ENCODE measurements at regions not wholly inside any gene's neighbourhood (a gene's known extent, or its start where the extent isn't known, plus 50 kb on each side); places are given as distances from the start of the nearest gene placed in this dataset.
"Not testable (repeated sequence)": the region's sequence is repeated elsewhere in the genome, so short reads cannot be mapped to it uniquely, and the experiment has no call there.

DNA sequence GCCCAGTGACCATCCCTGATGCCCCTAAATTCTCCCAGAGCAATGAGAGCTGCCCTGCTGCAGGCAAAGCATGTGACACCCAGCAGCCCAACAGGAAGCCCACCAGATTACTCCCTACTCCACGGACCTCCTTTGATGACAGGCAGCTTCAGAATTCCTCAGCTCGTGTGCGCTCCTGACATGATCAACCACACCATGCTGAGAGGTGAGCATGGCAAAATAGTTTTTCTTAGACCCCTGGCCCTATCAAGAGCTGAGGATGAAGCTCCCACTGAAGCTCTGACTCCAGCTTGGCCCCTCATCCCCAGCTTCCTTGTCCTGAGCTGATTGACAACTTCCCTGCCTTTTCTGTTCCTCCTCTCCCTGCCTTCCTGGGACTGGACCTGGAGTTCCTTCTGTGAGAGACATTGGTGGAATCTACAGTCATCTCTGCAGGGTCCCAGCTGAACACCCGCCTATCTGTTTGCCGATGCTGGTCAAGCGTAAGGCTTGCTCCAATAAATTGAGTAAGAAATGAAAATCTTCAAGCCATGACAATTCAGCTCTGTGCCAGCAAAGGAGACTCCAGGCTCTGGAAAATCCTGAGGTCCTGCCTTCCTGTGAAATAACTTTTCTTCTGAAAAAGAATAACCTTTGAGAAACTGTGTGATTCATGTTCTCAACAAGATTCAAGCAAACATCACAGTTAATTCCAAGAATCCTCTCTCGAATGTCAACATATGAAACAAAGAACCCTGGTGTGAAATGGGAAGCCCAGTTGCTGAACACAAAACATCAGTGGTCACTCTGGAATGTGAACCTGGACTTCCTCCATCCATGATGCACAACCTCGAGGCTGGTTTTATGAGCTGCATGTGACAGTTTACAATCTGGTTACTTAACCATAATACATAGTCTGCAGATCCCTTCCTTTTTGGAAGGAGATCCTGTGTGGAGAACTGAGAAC lies 201.1 kb downstream of the SPP2 start:
- no peak for DNase-seq (ENCODE audit: low read depth in 1 of 2, low spot score in 1 of 2)

DNA sequence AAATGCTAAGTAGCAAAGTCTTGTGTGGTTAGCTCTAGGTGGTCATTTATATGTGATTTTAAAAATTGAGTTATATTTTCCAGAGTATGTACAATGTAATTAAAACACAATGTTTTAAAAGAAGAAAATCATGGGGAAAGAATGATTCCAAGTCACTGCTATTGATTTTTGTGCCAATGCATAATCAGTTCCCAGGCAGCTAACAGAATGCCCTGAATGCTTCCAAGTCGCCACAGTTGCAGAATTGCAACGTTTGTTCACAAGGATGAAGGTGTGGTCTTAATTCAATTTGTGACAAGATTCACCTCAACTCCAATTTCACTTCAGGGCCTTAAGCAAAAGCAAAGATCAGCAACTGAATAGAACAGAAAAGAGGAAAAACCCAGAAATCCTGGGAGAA lies 200.4 kb downstream of the SPP2 start:
- DNase-seq (ENCODE audit: low read depth in 1 of 2, low spot score in 1 of 2): no peak

DNA sequence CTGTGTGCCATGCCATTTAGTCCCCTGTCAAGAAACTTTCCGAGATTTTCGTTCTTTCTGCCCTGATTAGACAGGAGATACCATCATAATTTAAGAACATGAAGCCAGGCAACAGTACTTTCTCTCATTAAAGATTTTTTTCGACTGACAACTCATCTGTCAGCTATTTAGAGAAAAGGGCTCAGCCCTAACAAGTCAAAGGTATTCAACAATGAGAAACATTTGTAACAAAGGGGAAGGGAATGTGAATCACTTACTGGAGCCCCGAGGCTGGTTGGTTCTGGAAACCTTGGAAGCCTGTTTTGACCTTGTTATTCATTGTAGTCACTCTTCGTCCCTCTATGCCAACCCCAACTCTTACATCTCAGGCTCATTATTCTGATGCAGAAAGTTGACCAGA lies 199.4 kb downstream of the SPP2 start:
- no peak for DNase-seq (ENCODE audit: low read depth in 1 of 2, low spot score in 1 of 2)

DNA sequence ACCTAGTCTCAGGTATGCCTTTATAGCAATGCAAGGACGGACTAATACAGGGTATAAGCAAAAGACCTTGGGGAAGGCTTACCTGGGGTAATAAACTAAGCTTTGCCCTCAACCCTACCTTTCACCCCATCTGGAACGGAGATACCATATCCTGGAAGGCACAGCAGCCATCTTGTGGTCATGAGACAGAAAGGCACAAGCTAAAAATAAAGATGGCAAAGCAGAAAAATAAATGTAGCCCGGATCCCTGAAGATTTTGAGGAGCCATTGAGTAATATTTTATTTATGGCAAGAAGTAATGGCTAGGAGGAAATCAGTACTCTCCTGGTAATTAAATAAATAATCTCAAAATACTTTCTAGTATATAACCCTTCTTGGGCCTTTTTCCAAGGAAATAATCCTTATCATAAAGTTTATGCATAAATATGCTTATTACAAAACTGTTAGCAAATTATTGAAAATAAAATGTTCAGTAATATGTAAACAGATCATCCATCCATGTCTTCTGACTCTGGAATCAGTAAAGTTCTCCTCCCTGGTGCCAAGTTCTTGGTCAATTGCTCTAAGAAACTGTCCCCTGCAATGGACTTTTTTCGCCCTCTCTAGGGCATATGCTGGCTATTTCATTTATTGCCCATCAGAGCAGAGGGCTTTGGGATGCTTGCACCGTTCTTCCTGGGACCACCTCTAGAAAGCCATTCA lies 198.7 kb downstream of the SPP2 start:
- DNase-seq (ENCODE audit: low read depth in 1 of 2, low spot score in 1 of 2): no peak

DNA sequence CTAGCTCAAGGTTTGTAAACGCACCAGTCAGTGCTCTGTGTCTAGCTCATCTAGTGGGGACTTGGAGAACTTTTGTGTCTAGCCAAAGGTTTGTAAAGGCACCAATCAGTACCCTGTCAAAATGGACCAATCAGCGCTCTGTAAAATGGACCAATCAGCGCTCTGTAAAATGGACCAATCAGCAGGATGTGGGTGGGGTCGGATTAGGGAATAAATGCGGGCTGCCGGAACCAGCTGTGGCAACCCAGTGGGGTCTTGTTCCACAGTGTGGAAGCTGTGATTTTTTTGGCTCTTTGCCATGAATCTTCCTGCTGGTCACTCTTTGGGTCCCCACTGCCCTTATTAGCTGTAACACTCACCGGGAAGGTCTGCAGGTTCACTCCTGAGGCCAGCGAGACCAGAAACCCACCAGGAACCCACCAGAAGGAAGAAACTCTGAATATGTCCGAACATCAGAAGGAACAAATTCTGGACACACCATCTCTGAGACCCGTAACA lies 197.8 kb downstream of the SPP2 start:
- not testable (repeated sequence) for DNase-seq (ENCODE audit: low read depth in 1 of 2, low spot score in 1 of 2)

DNA sequence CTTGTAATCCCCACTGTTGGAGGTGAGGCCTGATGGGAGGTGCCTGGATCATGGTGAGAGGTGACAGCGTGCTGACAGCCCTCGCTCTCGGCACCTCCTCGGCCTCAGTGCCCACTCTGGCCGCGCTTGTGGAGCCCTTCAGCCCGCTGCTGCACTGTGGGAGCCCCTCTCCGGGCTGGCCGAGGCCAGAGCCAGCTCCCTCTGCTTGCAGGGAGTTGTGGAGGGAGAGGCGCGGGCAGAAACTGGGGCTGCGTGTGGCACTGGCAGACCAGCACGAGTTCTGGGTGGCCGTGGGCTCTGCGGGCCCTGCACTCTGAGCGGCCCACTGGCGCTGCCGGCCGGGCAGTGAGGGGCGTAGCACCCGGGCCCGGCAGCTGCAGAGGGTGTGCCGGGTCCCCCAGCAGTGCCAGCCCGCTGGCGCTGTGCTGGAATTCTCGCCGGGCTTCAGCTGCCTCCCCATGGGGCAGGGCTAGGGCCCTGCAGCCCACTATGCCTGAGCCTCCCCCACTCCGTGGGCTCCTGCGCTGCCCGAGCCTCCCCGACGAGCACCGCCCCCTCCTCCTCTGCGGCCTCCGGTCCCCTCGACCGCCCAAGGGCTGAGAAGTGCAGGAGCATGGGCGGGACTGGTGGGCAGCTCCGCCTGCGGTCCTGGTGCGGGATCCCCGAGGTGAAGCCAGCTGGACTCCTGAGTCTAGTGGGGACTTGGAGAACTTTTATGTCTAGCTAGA lies 197.1 kb downstream of the SPP2 start:
- DNase-seq (ENCODE audit: low read depth in 1 of 2, low spot score in 1 of 2): no peak

GRCh38 chr2:234245945-234246344 lies 195.4 kb downstream of the SPP2 start:
- no peak for DNase-seq (ENCODE audit: low read depth in 1 of 2, low spot score in 1 of 2)

- DNase-seq (ENCODE audit: low read depth in 1 of 2, low spot score in 1 of 2): no peak
Observed at GRCh38 chr2:234243871-234244565, 193.5 kb downstream of the SPP2 start.

DNA sequence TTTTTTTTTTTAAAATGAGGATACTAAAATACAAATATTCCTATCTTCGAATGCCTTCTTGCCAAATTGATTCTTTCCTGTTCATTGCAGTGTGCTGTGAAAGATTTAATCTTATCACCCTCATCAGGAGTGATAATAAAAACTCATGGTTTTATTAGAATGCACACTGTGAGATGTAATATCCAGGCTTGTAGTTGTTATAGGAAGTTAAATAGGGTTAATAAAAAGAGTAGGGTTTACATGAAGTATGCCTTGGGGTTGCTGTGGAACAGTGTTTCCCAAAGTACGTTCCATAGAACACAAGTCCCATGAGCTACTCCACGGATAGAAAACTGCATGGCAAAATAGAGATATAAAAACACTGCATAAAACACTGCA lies 191.9 kb downstream of the SPP2 start:
- DNase-seq (ENCODE audit: low read depth in 1 of 2, low spot score in 1 of 2): no peak

DNA sequence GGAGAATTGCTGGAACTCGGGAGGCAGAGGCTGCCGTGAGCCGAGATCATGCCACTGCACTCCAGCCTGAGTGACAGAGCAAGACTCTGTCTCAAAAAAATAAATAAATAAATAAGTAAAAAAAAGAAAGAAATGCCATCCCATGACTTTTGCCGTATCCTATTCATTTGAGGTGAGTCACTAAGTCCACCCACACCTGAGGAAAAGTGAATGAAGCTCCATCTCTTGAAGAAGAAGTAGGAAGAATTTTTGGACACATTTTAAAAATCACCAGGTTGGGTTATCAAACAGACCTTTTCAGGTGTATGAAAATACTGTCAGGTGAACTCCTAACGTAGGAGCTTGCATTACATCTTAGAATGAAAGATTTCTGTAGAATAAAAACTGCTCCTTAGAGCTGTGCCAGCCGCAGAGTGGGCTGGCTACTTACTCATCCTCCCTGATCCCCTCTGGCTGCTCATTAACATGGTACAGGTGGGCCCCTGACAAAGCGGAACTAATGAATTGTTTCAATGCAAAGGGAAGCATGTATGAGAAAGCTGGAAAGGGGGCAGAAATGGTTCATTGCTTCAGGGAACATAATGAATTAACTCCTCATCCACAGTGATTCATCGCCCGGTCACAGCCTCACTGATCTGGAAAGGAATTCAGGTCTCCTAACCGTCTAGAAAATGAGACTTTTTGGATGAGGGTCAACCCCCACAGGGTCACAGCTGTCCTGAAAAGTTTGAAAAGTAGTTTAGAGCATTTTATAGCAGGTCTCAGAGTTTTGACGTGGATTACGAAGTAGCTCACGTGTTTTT lies 191.4 kb downstream of the SPP2 start:
- no peak for DNase-seq (ENCODE audit: low read depth in 1 of 2, low spot score in 1 of 2)

DNA sequence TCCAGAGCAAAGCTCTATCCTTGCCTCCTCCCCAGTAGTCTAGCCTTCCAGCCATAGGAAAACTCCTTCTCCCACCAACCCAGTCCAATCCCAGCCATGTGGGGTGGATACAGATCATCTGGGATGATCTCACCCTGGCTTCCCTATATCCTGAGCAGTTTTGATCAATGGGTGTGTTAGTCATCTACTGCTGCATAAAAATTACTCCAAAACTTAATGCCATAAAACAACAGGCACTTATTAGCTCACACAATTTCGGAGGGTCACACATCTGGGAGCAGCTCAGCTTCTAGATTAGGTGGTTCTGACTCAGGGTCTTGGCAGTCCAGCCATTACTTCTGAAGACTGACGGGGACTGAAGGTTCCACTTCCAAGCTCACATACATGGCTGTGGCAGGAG lies 190.4 kb downstream of the SPP2 start:
- DNase-seq (ENCODE audit: low read depth in 1 of 2, low spot score in 1 of 2): no peak

DNA sequence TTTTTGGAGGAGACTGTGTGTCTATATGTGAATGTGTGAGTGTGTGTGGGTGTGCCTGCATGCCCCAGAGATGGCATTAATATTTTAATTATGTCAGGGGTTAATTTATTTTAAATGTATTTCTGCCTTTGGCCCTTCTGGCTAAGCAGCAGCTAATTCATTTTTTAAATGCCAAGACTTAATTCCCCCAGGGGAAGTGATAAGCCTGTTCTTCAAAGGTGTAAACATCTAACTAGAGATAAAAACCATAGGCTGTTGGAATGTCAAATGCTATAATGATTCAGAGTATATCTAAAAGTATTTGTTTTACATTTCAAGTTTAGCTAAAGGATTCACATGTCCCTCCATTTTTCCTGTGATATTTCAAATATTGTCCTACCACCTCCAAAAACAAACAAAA lies 184.7 kb downstream of the SPP2 start:
- DNase-seq (ENCODE audit: low read depth in 1 of 2, low spot score in 1 of 2): no peak

GRCh38 chr2:234231460-234231859 lies 181.0 kb downstream of the SPP2 start:
- no peak for DNase-seq (ENCODE audit: low read depth in 1 of 2, low spot score in 1 of 2)

GRCh38 chr2:234219046-234219310 lies 168.5 kb downstream of the SPP2 start:
- DNase-seq (ENCODE audit: low read depth in 1 of 2, low spot score in 1 of 2): no peak

DNA sequence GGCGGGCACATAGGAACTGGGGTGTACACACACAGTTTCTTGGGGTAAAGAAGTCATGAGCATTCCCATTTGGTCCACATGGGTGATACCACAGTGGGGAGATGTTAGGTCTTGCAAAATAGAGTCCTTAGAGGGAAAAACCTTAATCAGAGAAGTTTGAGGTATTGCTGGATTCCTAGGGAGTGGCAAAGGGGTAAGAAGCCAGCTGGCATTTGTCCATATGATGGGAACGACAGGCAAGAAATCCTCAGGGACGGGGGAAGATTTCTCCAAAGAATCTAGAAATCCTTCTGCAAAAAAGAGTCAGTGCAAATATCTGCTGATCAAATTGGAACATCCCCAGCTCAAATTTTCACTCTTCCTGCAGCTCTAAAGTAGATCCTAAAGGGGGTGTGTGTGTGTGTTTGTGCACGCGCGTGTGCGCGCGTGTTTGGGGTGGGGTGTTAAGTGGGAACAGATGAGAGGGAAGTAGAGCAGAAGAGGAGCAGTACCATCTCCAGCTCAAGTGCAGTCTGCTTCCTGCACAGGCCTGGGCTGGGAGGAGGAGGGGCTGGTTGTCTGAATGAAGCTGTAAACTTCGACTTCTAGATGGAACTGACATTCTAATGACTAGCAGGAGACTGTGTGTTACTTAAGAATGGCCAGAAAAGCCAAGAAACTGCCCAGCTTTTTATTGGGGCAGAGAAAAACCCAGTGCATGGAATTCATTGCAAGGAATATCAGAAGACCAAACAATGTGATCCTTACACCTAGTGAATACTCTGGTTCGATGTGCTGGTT lies 168.0 kb downstream of the SPP2 start:
- no peak for DNase-seq (ENCODE audit: low read depth in 1 of 2, low spot score in 1 of 2)

- DNase-seq (ENCODE audit: low read depth in 1 of 2, low spot score in 1 of 2): no peak
Observed at GRCh38 chr2:234212534-234212933, 162.0 kb downstream of the SPP2 start.

- no peak for DNase-seq (ENCODE audit: low read depth in 1 of 2, low spot score in 1 of 2)
Observed at GRCh38 chr2:234211797-234212196, 161.3 kb downstream of the SPP2 start.

DNA sequence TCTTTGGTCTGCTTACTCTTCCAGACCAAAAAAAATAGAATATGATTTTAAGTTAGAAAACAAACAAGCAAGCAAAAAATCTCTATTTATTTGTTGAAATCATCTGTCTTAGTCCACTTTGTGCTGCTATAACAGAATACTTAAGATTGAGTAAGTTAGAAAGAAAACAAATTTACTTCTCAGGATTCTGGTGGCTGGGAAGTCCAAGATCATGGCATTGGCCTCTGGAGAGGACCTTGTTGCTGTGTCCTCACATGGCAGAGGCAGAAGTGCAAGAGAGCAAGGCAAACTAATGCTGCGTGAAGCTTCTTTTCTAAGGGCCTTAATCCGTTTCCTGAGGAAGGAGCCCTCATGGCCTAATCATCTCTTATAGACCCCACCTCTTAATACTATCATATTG lies 156.2 kb downstream of the SPP2 start:
- no peak for DNase-seq (ENCODE audit: low read depth in 1 of 2, low spot score in 1 of 2)

GRCh38 chr2:234204480-234204879 lies 154.0 kb downstream of the SPP2 start:
- DNase-seq (ENCODE audit: low read depth in 1 of 2, low spot score in 1 of 2): no peak

All from activated CD4-positive, alpha-beta T cell treated with anti-CD3 and anti-CD28 coated beads, Interleukin-2, amount 50 U/mL, for 24 hours (primary cell).